A549 (cell line): ENCODE measurements at regions not wholly inside any gene's neighbourhood (a gene's known extent, or its start where the extent isn't known, plus 50 kb on each side); places are given as distances from the start of the nearest gene placed in this dataset.

Experiments used
- CTCF ChIP-seq: fragments of >200 bp; sonication (Bioruptor Twin); formaldehyde crosslinking; IDR thresholded peaks from 3 replicates; pipeline ENCODE4 v1.5.1; 2016
- KDM1A ChIP-seq: fragments of 200-600 bp; sonication (generic); IDR thresholded peaks from 2 replicates; pipeline ENCODE4 v1.6.1; 2016; ENCODE audit warnings: low read depth, mild to moderate bottlenecking
- MAZ ChIP-seq: fragments of 150-350 bp; IDR thresholded peaks from 2 replicates; pipeline ENCODE4 v1.6.1; 2014; ENCODE audit warnings: antibody characterized with exemption, low read depth, low read length, borderline replicate concordance
- MYC ChIP-seq: IDR thresholded peaks from 2 replicates; pipeline ENCODE4 v1.6.1; 2012; ENCODE audit warnings: mild to moderate bottlenecking, inconsistent platforms, low read length, improper control_type of control experiment, borderline replicate concordance
- PBX3 ChIP-seq: IDR thresholded peaks from 2 replicates; pipeline ENCODE4 v1.6.1; 2012
- POLR2A ChIP-seq: IDR thresholded peaks from 2 replicates; pipeline ENCODE4 v1.6.1; 2012; ENCODE audit warnings: mild to moderate bottlenecking, low read length
- POLR2AphosphoS2 ChIP-seq: conservative IDR thresholded peaks from 2 replicates; pipeline ENCODE4 v1.6.1; 2012; ENCODE audit warnings: low read length, improper control_type of control experiment, inconsistent platforms
- RAD21 ChIP-seq, 2 experiments: fragments of >200 bp in 1 of 2; sonication (Bioruptor Twin) in 1 of 2; formaldehyde crosslinking in 1 of 2; IDR thresholded peaks in 1 of 2; conservative IDR thresholded peaks in 1 of 2; 2 replicates in 1 of 2; 3 replicates in 1 of 2; pipeline ENCODE4 v1.6.1; 2012 to 2018; ENCODE audit warnings: inconsistent platforms in 1 of 2
- RARB ChIP-seq: fragments of 250-450 bp; sonication (Bioruptor Pico); IDR thresholded peaks from 2 replicates; pipeline ENCODE4 v1.8.0; 2021; ENCODE audit warnings: mild to moderate bottlenecking, moderate library complexity
- ZNF302 ChIP-seq: fragments of 250-450 bp; sonication (Bioruptor Pico); IDR thresholded peaks from 2 replicates; pipeline ENCODE4 v1.9.0; 2021; ENCODE audit warnings: inconsistent platforms, mild to moderate bottlenecking, moderate library complexity

GRCh38 chr1:104125970-104126369 is 376.3 kb downstream of the AMY1C start:
- TF ChIP-seq RAD21 (conservative IDR thresholded peaks at IDR 0.05 in 1 of 2, IDR thresholded peaks at IDR 0.05 in 1 of 2), result no peak
- no peak for TF ChIP-seq CTCF
- TF ChIP-seq MYC, result no peak
- no peak for TF ChIP-seq POLR2A
- no peak for TF ChIP-seq RARB (CRISPR knock-in tag)
- no peak for TF ChIP-seq POLR2AphosphoS2
- TF ChIP-seq KDM1A, result no peak
- TF ChIP-seq ZNF302 (CRISPR knock-in tag), result no peak
- no peak for TF ChIP-seq PBX3
- TF ChIP-seq MAZ, result no peak
